NCI-H345 treated with DMSO at 0.1 percent for 48 hours (cell line): ENCODE measurements at regions not wholly inside any gene's neighbourhood (a gene's known extent, or its start where the extent isn't known, plus 50 kb on each side); places are given as distances from the start of the nearest gene placed in this dataset.
"Not testable (repeated sequence)": the region's sequence is repeated elsewhere in the genome, so short reads cannot be mapped to it uniquely, and the experiment has no call there.

Experiments
- DNase-seq: peaks from one replicate; lab custom pipeline; 2025; ENCODE audit not compliant: unreplicated experiment; lab: John Stamatoyannopoulos, UW

DNA sequence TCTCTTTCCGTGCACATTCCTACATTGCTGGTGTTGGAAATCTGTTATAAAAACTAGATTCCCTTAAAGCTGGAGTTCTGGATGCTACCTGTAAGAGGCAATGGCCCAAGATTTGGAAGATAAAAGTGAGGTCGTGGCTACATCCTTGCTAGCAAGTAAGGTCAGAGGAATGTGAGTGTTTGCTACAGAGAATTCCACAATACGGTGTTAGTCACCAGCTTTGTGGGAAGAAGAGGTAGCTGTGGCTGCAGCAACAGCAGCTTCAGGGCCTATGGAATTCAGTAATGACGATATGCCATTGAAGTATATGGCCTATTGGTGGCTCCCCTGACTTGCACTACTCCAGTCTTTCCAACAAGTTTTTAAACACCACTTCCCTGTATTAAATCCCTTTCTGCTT lies 227.7 kb upstream of the TMEM260 start:
- DNase-seq: no peak

DNA sequence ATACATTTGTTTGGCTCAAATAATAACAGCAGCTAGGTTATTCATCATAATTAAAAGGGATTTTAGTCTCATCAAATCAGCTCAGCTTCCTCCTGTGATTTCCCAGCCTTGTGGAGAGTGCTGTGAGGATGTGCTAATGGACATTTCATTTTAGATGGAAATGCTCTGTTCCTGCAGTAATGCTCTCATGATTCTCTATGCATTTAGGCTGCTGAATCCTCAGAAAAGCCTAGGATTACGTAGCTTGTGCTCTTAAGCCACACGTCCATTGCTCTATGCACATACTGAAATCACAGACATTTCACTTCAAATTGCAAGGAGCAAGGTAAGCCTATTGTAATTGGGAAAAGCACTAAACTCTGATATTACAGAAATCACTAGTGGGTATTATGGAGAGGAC lies 226.6 kb upstream of the TMEM260 start:
- DNase-seq: no peak

GRCh38 chr14:56357428-56357827 lies 222.2 kb upstream of the TMEM260 start:
- DNase-seq: no peak

- DNase-seq: no peak
Measured at GRCh38 chr14:56358275-56358674, 221.3 kb upstream of the TMEM260 start.

- DNase-seq: no peak
Measured at GRCh38 chr14:56358851-56359614, 220.6 kb upstream of the TMEM260 start.

- DNase-seq: not testable (repeated sequence)
Measured at GRCh38 chr14:56365663-56366062, 213.9 kb upstream of the TMEM260 start.

DNA sequence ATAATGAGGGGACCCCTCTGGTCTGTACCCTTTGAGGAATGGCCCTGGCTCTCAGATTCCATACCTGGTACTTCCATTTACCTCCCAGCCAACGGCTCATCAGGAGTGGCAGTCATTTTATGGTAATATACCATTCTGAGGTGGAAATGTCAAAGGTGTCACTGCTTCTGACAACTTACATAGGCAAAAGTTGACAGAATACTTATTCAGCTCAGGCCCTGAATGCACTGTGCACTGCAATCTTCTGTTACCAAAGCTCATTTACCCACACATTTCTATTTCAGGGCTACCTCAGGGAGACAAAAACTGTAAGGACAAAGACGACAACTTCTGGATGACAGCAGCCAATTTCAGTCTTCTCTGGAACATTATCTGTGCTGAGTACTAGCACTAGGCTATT lies 212.2 kb upstream of the TMEM260 start:
- no peak for DNase-seq

DNA sequence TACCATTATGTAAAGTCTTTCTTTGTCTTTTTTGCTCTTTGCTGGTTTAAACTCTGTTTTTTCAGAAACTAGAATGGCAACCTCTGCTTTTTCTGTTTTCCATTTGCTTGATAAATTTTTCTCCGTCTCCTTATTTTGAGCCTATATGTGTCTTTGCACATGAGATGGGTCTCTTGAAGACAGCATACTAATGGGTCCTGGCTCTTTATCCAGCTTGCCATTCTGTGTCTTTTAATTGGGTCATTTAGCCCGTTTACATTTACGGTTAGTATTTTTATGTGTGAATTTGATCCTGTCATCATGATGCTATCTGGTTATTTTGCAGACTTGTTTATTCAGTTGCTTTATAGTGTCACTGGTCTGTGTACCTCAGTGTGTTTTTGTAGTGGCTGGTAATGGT lies 207.9 kb upstream of the TMEM260 start:
- DNase-seq: no peak

GRCh38 chr14:56374421-56374820 lies 205.2 kb upstream of the TMEM260 start:
- DNase-seq: no peak

DNA sequence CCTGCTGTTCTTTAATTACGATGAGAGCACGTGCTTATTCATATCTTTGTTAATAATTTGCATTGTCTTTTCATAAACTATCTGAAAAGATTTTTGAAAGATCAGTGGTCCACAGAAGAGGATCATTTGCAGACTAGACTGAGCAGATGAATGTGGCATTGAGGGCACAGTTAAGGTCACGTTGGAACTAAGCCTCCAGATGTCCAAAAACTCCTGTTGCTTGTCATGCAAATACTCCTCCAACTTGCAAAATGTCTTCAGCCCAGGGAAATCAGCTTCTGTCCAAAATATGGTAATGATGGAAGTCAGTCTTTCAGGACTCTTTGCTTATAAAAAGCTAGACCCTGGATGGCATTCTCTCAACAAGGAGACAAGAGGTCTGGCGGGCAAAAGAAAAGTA lies 201.6 kb upstream of the TMEM260 start:
- no peak for DNase-seq

DNA sequence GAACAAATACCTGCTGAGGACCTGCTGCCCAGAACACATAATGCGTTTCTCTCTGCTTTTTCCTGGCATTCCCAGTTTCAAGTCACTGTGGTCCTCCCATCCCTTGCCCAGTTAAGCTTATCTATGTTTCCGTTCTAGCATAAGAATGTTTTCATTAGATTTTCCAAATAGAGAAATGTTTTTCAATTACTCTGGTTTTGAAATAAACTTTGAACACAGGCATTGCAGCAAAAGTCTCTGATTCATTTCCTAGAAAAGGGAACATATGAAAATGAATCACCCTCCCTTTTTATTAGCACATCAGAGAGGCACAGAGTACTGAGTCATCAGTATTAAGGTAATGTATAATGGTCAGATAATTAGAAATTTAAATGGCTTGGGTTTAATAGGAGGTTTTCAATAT lies 201.1 kb upstream of the TMEM260 start:
- no peak for DNase-seq

DNA sequence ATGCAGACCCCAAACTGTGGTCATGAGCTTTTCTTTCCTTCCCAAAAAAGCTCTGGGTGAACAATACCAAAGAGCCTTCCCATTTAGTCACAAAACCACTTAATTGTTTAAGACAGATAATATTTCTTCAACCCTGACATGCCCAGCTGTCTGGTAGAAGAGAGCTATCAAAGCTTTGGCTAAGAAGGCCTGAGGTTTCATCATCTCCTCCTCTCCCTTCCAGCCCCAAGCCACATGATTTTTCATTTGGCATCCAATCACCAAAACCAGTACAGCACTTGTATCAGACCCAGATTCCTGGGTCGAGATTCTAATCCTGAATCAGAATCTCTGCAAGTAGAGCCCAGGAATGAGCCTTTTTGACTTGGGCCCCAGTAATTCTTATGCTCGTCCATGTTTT lies 199.6 kb upstream of the TMEM260 start:
- no peak for DNase-seq

DNA sequence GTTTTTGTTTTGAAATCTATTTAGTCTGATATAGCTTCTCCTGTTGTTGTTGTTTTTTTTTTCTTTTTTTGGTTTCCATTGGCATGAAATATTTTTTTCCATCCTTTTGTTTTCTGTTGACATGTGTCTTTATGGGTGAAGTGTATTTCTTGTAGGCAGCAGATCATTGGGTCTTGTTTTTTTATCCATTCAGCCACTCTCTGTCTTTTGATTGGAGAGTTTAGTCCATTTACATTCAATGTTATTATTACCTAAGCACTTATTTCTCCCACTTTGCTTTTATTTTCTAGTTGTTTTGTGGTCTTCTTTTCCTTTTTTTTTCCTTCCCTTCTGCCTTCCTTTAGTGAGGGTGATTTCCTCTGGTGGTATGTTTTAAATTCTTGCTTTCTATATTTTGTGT lies 193.6 kb upstream of the TMEM260 start:
- DNase-seq: no peak

DNA sequence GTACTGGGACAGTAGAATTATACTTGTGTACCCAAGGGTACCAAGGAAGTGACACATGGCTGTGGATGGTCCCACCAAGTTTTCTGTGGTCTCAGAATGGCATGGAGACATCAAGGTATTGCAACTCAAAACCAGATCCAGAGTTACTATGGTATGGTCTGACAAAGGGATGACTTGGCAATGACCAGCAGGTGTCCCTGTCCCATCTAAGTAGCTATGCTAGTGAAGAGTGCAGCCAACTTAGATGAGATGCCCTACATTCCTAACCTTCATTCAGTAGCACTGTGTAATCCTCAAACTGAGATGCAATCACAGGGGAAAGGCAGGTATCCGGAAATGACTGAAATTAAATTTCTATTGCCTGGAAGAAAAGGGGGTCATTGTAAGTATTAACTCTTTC lies 188.7 kb upstream of the TMEM260 start:
- DNase-seq: no peak

DNA sequence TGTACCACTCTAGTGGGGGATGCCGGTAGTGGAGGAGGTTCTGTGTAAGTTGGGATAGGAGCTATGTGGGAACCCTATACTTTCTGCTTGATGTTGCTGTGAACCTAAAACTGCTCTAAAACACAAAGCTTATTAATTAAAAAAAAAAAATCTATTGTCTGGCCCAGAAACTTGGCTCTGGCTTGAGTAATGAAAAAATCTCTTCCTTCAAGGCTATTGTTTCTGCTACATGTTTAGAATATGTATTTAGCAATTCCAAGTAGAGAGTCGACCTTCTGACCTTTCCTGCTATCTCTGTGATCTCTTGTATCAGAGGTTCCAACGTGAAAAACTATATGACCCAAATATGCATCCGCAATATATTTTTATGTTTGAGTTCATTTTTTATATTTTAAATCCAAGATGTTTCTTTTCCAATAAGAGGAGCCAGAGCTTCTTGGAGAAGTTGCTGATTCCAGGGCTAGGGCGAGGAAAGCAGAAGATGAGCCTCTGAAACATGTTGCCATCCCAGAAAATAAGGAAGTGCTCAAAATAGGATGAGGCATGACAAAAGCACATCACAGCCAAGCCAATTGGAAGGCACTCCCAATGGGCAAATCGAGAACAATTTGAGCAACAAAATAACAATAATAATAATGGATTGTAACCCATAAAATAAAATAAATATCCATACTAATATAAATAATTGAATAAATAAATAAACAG lies 184.6 kb upstream of the TMEM260 start:
- no peak for DNase-seq

DNA sequence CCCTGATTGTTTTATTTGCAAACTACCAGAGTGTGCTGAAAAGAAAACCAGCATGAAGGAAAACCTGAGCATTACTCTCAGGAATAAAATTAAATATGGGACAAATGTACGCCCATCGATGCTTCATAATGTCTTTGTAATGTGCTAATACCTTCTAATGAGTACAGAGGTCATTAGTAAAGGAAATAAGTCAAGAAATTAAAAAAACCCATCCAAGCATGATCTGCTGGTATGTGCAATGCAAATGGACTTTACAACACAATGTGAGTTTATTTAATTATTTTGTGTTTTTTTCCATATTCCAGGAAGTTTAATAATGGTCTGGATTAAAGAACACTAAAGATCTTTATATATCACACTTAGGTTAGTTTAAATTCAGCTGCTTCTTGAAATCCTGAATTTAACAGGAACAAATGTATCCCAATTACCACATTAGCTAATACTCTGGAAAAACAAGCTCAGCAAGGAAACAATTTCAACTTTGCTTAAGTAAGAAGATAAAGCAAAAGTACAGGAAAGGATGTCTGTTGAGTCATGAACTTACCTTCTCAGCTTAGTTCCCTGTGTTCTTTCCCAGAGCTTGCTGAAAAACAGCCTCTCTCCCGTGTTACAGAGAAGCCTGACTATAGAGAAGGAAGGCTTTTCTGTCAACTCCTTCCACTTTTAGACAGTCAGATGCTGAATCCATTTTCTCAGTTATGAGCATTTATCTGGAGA lies 179.3 kb upstream of the TMEM260 start:
- DNase-seq: no peak

- no peak for DNase-seq
Measured at GRCh38 chr14:56412468-56413434, 166.8 kb upstream of the TMEM260 start.

- no peak for DNase-seq
Measured at GRCh38 chr14:56413721-56414120, 165.9 kb upstream of the TMEM260 start.

DNA sequence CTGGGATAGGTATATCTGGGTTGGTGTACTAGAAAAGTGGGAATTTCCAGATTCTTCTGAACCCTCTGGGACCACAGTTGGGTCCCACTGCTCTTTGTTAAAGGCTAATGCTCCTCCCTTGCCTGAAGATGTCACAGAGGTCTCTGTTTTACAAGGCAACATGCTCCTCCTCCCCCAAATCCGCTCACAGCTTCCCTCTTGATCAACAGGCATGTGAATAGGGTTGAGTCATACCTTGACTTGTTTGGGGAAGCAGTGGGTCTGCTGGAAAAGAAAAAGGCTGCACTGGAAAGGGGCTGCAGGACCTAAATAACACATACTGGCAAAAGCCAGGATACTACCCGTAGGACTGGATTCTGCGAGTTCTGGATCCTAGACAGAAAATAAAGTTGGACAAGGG lies 165.4 kb upstream of the TMEM260 start:
- no peak for DNase-seq

GRCh38 chr14:56416213-56416612 lies 163.4 kb upstream of the TMEM260 start:
- no peak for DNase-seq

DNA sequence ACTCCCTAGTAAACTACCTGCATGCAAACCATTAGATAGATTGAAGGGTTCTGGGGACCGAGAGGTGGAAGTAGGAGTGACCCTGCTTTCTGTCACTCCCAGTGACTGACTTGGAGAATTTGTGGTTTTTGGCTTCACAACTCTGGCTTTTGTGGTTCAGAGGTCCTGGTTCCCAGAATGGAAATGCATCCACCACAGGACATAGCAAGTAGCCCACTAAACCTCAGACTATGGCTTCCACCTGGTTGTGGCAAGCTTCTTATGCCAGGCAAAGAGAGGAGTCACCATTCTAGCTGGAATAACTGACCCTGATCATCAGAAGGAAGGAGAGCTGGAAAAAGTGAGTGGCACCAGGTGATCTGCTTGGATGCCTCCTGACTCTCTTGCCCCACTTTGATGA lies 162.4 kb upstream of the TMEM260 start:
- DNase-seq: no peak
